ENCODE measurements at regions not wholly inside any gene's neighbourhood (a gene's known extent, or its start where the extent isn't known, plus 50 kb on each side); places are given as distances from the start of the nearest gene placed in this dataset.

- no peaks in the 10 kb centered on the region for H3K9me3 ChIP-seq (ENCODE audit: control insufficient read depth in 3 of 3, low read length in 3 of 3)
These were observed 465.4 kb upstream of the PSMD7 start for GRCh38 chr16:73831220-73831619.

GRCh38 chr16:73823205-73823849 lies 473.3 kb upstream of the PSMD7 start:
- Histone ChIP-seq H3K36me3 (ENCODE audit: control insufficient read depth in 3 of 3, insufficient read depth in 3 of 3, low read length in 3 of 3) (no peaks in the 10 kb centered on the region), H3K9ac (ENCODE audit: low read depth in 1 of 3, low read length in 3 of 3) (no peak overlapping the region), H3K27me3 (ENCODE audit: control insufficient read depth in 3 of 3, insufficient read depth in 3 of 3, low read length in 3 of 3) (peaks cover 0 to 2% (median 0%) of the 10 kb centered on the region in 3 donors), H3K27ac (ENCODE audit: low read depth, low read length) (no peak overlapping the region), H3K4me3 (ENCODE audit: low read length in 3 of 3) (no peak overlapping the region), H3K4me1 (ENCODE audit: control insufficient read depth in 3 of 3, insufficient read depth in 3 of 3, low read length in 3 of 3) (no peaks in the 10 kb centered on the region), H3K9me3 (ENCODE audit: control insufficient read depth in 3 of 3, low read length in 3 of 3) (no peaks in the 10 kb centered on the region)

More at GRCh38 chr16:73831220-73831619, 465.4 kb upstream of the PSMD7 start:
- no peak overlapping the region for H3K4me3 ChIP-seq (ENCODE audit: low read length in 3 of 3)
- no peak overlapping the region for H3K27ac ChIP-seq (ENCODE audit: low read depth, low read length)
- no peak overlapping the region for H3K9ac ChIP-seq (ENCODE audit: low read depth in 1 of 3, low read length in 3 of 3)
- no peaks in the 10 kb centered on the region for H3K36me3 ChIP-seq (ENCODE audit: control insufficient read depth in 3 of 3, insufficient read depth in 3 of 3, low read length in 3 of 3)
- no peaks in the 10 kb centered on the region for H3K4me1 ChIP-seq (ENCODE audit: control insufficient read depth in 3 of 3, insufficient read depth in 3 of 3, low read length in 3 of 3)
- no peaks in the 10 kb centered on the region for H3K27me3 ChIP-seq (ENCODE audit: control insufficient read depth in 3 of 3, insufficient read depth in 3 of 3, low read length in 3 of 3)

GRCh38 chr16:73817526-73818324 lies 478.9 kb upstream of the PSMD7 start:
- Histone ChIP-seq H3K9me3 (ENCODE audit: control insufficient read depth in 3 of 3, low read length in 3 of 3) (no peaks in the 10 kb centered on the region), H3K4me1 (ENCODE audit: control insufficient read depth in 3 of 3, insufficient read depth in 3 of 3, low read length in 3 of 3) (peaks cover 0 to 7% (median 0%) of the 10 kb centered on the region in 3 donors), H3K9ac (ENCODE audit: low read depth in 1 of 3, low read length in 3 of 3) (no peak overlapping the region), H3K36me3 (ENCODE audit: control insufficient read depth in 3 of 3, insufficient read depth in 3 of 3, low read length in 3 of 3) (no peaks in the 10 kb centered on the region), H3K27me3 (ENCODE audit: control insufficient read depth in 3 of 3, insufficient read depth in 3 of 3, low read length in 3 of 3) (no peaks in the 10 kb centered on the region), H3K27ac (ENCODE audit: low read depth, low read length) (no peak overlapping the region), H3K4me3 (ENCODE audit: low read length in 3 of 3) (no peak overlapping the region)

GRCh38 chr16:73813527-73813926 lies 483.1 kb upstream of the PSMD7 start:
- no peaks in the 10 kb centered on the region for H3K9me3 ChIP-seq (ENCODE audit: control insufficient read depth in 3 of 3, low read length in 3 of 3)
- no peak overlapping the region for H3K27ac ChIP-seq (ENCODE audit: low read depth, low read length)
- peak overlapping the region in 1 of 3 donors; percentile 20 for H3K4me3 ChIP-seq (ENCODE audit: low read length in 3 of 3)

GRCh38 chr16:73804456-73804855 lies 492.2 kb upstream of the PSMD7 start:
- no peaks in the 10 kb centered on the region for H3K27me3 ChIP-seq (ENCODE audit: control insufficient read depth in 3 of 3, insufficient read depth in 3 of 3, low read length in 3 of 3)
- H3K27ac ChIP-seq (ENCODE audit: low read depth, low read length), result no peak overlapping the region
- H3K4me3 ChIP-seq (ENCODE audit: low read length in 3 of 3), result no peak overlapping the region
- no peak overlapping the region for H3K9ac ChIP-seq (ENCODE audit: low read depth in 1 of 3, low read length in 3 of 3)
- no peaks in the 10 kb centered on the region for H3K36me3 ChIP-seq (ENCODE audit: control insufficient read depth in 3 of 3, insufficient read depth in 3 of 3, low read length in 3 of 3)
- H3K9me3 ChIP-seq (ENCODE audit: control insufficient read depth in 3 of 3, low read length in 3 of 3), result no peaks in the 10 kb centered on the region
- no peaks in the 10 kb centered on the region for H3K4me1 ChIP-seq (ENCODE audit: control insufficient read depth in 3 of 3, insufficient read depth in 3 of 3, low read length in 3 of 3)

More at GRCh38 chr16:73813527-73813926, 483.1 kb upstream of the PSMD7 start:
- Histone ChIP-seq H3K27me3 (ENCODE audit: control insufficient read depth in 3 of 3, insufficient read depth in 3 of 3, low read length in 3 of 3) (no peaks in the 10 kb centered on the region), H3K9ac (ENCODE audit: low read depth in 1 of 3, low read length in 3 of 3) (no peak overlapping the region), H3K36me3 (ENCODE audit: control insufficient read depth in 3 of 3, insufficient read depth in 3 of 3, low read length in 3 of 3) (no peaks in the 10 kb centered on the region), H3K4me1 (ENCODE audit: control insufficient read depth in 3 of 3, insufficient read depth in 3 of 3, low read length in 3 of 3) (peaks cover 0 to 7% (median 0%) of the 10 kb centered on the region in 3 donors)

- no peaks in the 10 kb centered on the region for H3K9me3 ChIP-seq (ENCODE audit: control insufficient read depth in 3 of 3, low read length in 3 of 3)
- peaks cover 28 to 40% (median 39%) of the 10 kb centered on the region in 3 donors for H3K4me1 ChIP-seq (ENCODE audit: control insufficient read depth in 3 of 3, insufficient read depth in 3 of 3, low read length in 3 of 3)
- H3K9ac ChIP-seq (ENCODE audit: low read depth in 1 of 3, low read length in 3 of 3), result no peak overlapping the region
These were observed 498.1 kb upstream of the PSMD7 start for GRCh38 chr16:73798471-73798870.

GRCh38 chr16:73797115-73797514 lies 499.5 kb upstream of the PSMD7 start:
- no peak overlapping the region for H3K4me3 ChIP-seq (ENCODE audit: low read length in 3 of 3)
- H3K9ac ChIP-seq (ENCODE audit: low read depth in 1 of 3, low read length in 3 of 3), result peak overlapping the region in 1 of 3 donors; percentile 23
- no peaks in the 10 kb centered on the region for H3K9me3 ChIP-seq (ENCODE audit: control insufficient read depth in 3 of 3, low read length in 3 of 3)
- no peak overlapping the region for H3K27ac ChIP-seq (ENCODE audit: low read depth, low read length)
- no peaks in the 10 kb centered on the region for H3K36me3 ChIP-seq (ENCODE audit: control insufficient read depth in 3 of 3, insufficient read depth in 3 of 3, low read length in 3 of 3)
- no peaks in the 10 kb centered on the region for H3K27me3 ChIP-seq (ENCODE audit: control insufficient read depth in 3 of 3, insufficient read depth in 3 of 3, low read length in 3 of 3)
- H3K4me1 ChIP-seq (ENCODE audit: control insufficient read depth in 3 of 3, insufficient read depth in 3 of 3, low read length in 3 of 3), result peaks cover 28 to 44% (median 41%) of the 10 kb centered on the region in 3 donors

More at GRCh38 chr16:73798471-73798870, 498.1 kb upstream of the PSMD7 start:
- Histone ChIP-seq H3K27me3 (ENCODE audit: control insufficient read depth in 3 of 3, insufficient read depth in 3 of 3, low read length in 3 of 3) (no peaks in the 10 kb centered on the region), H3K36me3 (ENCODE audit: control insufficient read depth in 3 of 3, insufficient read depth in 3 of 3, low read length in 3 of 3) (no peaks in the 10 kb centered on the region), H3K4me3 (ENCODE audit: low read length in 3 of 3) (no peak overlapping the region), H3K27ac (ENCODE audit: low read depth, low read length) (no peak overlapping the region)

GRCh38 chr16:73796241-73796640 lies 500.4 kb upstream of the PSMD7 start:
- Histone ChIP-seq H3K27me3 (ENCODE audit: control insufficient read depth in 3 of 3, insufficient read depth in 3 of 3, low read length in 3 of 3) (no peaks in the 10 kb centered on the region), H3K4me1 (ENCODE audit: control insufficient read depth in 3 of 3, insufficient read depth in 3 of 3, low read length in 3 of 3) (peaks cover 28 to 44% (median 41%) of the 10 kb centered on the region in 3 donors), H3K9ac (ENCODE audit: low read depth in 1 of 3, low read length in 3 of 3) (no peak overlapping the region), H3K9me3 (ENCODE audit: control insufficient read depth in 3 of 3, low read length in 3 of 3) (no peaks in the 10 kb centered on the region), H3K36me3 (ENCODE audit: control insufficient read depth in 3 of 3, insufficient read depth in 3 of 3, low read length in 3 of 3) (no peaks in the 10 kb centered on the region), H3K4me3 (ENCODE audit: low read length in 3 of 3) (no peak overlapping the region), H3K27ac (ENCODE audit: low read depth, low read length) (peak overlapping the region; percentile 15)

GRCh38 chr16:73794994-73795393 lies 501.6 kb upstream of the PSMD7 start:
- Histone ChIP-seq H3K36me3 (ENCODE audit: control insufficient read depth in 3 of 3, insufficient read depth in 3 of 3, low read length in 3 of 3) (no peaks in the 10 kb centered on the region), H3K27ac (ENCODE audit: low read depth, low read length) (peak overlapping the region; percentile 34), H3K9ac (ENCODE audit: low read depth in 1 of 3, low read length in 3 of 3) (no peak overlapping the region), H3K4me1 (ENCODE audit: control insufficient read depth in 3 of 3, insufficient read depth in 3 of 3, low read length in 3 of 3) (peaks cover 28 to 44% (median 41%) of the 10 kb centered on the region in 3 donors), H3K9me3 (ENCODE audit: control insufficient read depth in 3 of 3, low read length in 3 of 3) (no peaks in the 10 kb centered on the region), H3K4me3 (ENCODE audit: low read length in 3 of 3) (no peak overlapping the region), H3K27me3 (ENCODE audit: control insufficient read depth in 3 of 3, insufficient read depth in 3 of 3, low read length in 3 of 3) (no peaks in the 10 kb centered on the region)

GRCh38 chr16:73793871-73794437 lies 502.7 kb upstream of the PSMD7 start:
- Histone ChIP-seq H3K36me3 (ENCODE audit: control insufficient read depth in 3 of 3, insufficient read depth in 3 of 3, low read length in 3 of 3) (no peaks in the 10 kb centered on the region), H3K9ac (ENCODE audit: low read depth in 1 of 3, low read length in 3 of 3) (no peak overlapping the region), H3K27me3 (ENCODE audit: control insufficient read depth in 3 of 3, insufficient read depth in 3 of 3, low read length in 3 of 3) (no peaks in the 10 kb centered on the region), H3K4me3 (ENCODE audit: low read length in 3 of 3) (no peak overlapping the region), H3K9me3 (ENCODE audit: control insufficient read depth in 3 of 3, low read length in 3 of 3) (no peaks in the 10 kb centered on the region), H3K4me1 (ENCODE audit: control insufficient read depth in 3 of 3, insufficient read depth in 3 of 3, low read length in 3 of 3) (peaks cover 28 to 44% (median 41%) of the 10 kb centered on the region in 3 donors), H3K27ac (ENCODE audit: low read depth, low read length) (no peak overlapping the region)

All from skeletal muscle tissue (tissue), 3 donors.